ENCODE measurements at regions not wholly inside any gene's neighbourhood (a gene's known extent, or its start where the extent isn't known, plus 50 kb on each side); places are given as distances from the start of the nearest gene placed in this dataset.

DNA sequence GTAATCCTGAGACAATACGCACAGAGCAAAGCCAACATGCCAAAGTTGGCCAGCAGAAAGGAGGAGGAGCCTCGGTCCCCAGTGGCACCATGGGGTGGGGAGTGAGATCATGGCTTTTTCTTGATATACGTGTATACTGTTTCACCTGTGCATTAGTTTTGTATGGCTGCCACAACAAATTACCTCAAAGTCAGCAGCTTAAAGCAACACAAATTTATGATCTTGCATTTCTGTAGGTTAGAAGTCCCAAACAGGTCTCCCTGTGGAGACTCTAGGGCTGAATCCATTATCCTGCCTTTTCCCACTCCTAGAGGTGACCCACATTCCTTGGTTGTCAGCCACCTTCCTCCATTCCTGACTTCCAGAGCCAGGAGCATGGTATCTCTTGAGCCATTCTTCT, 176.9 kb upstream of the NSMCE3 start (continued):
- TF ChIP-seq RXRA (IDR thresholded peaks at IDR 0.05; ENCODE audit: insufficient read depth, low read depth, low read length), result no peak
- TF ChIP-seq SIRT6 (IDR thresholded peaks at IDR 0.05; ENCODE audit: low read length), result no peak
- TF ChIP-seq MAX (IDR thresholded peaks at IDR 0.05), result no peak

Measured in H1 (cell line).